Dedifferentiated amniotic fluid mesenchymal stem cell (primary cell): ENCODE measurements at regions not wholly inside any gene's neighbourhood (a gene's known extent, or its start where the extent isn't known, plus 50 kb on each side); places are given as distances from the start of the nearest gene placed in this dataset.
A peak's percentile ranks its signal among the peaks of the same experiment; 100 is the strongest.

Source experiments
- DNase-seq: peaks from one replicate; pipeline ENCODE4 v3.0.0-alpha.2; 2016; ENCODE audit errors: extremely low spot score

DNA sequence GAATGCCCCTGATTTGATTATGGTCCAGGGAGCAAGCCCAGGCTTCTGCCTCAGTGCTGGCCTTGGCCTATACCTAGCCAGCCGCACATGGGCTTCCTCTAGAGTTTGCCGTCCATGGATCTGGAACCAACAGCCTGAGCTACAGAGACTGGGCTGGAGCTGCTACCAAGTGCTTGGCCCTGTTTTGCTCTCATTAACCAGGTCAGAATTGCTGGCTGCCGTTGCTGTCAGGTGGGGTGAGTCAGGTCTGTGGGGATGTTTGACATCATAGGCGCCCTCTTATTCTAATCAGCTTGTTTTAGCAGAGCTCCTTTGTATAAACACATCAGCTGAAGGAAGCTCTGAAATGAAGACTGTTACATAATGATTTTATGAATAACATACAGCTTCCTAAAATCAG is 83.1 kb upstream of the PHACTR2 start:
- DNase-seq: no peak

DNA sequence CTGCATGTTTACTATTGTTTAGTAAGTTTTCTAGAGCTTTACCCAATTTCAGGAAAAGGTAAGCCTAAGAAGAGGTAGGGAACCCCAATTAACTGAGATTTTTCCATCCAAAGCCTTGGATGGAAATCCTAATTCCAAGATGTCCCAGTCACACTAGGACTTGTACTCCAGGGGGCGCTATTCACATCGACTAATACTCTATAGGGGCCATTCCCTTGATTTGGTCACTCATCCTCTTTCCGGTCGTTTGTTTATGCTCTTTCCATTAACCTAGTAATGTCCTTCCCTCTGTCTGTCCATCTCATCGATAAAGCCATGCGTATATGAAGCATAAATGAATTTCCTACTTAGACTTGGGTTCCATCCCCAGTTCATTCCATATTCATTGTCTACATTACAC is 80.8 kb upstream of the FUCA2 start:
- no peak for DNase-seq

GRCh38 chr6:143591441-143591840 is 79.9 kb upstream of the FUCA2 start:
- no peak for DNase-seq

DNA sequence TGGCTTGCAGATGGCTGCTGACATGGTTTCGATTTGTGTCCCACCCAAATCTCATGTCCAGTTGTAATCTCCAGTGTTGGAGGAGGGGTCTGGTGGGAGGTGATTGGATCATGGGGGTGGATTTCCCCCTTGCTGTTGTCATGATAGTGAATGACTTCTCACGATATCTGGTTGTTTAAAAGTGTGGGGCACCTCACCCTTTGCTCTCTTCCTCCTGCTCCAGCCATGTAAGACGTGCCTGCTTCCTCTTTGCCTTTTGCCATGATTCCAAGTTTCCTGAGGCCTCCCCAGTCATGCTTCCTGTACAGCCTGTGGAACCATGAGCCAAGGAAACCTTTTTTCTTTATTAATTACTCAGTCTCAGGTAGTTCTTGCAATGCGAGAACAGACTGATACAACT is 77.6 kb upstream of the FUCA2 start:
- no peak for DNase-seq

DNA sequence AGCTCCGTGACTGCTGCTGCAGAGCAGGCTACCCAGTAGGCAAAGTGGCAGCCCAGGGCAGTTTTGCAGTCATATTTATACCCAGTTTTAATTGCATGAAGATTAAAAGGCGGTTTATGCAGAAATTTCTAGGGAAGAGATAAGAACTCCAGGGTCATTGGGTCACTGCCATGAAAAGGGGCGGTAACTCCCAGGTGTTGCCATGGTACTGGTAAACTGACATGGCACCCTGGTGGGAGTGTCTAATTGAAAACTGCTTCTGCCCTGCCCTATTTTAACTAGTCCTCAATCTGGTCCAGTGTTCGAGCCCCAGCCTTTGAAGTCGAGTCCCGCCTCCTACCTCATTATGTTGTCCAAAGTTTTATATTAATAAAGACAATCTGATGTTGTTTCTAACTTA is 75.0 kb upstream of the FUCA2 start:
- no peak for DNase-seq

DNA sequence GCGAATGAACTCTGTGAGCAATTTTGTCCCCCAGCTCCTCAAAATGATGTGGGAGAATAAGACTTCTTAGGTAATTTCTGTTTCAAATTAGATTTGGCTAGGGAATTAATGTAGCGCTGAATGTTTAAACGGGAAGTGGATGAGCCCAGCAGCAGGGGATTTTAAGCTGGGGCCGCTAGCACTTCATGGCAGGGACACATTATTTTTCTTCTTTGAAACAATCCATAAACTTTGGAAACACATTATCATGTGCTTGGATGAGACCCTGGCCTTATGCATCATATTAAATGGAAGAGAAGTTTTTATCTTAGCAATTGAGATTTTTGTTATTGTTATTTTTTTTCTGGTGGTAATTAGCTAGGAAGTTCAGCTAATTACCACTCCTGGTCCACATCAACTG is 74.2 kb upstream of the FUCA2 start:
- DNase-seq: no peak

- DNase-seq: no peak
These were observed 73.7 kb upstream of the FUCA2 start for GRCh38 chr6:143585241-143585640.

DNA sequence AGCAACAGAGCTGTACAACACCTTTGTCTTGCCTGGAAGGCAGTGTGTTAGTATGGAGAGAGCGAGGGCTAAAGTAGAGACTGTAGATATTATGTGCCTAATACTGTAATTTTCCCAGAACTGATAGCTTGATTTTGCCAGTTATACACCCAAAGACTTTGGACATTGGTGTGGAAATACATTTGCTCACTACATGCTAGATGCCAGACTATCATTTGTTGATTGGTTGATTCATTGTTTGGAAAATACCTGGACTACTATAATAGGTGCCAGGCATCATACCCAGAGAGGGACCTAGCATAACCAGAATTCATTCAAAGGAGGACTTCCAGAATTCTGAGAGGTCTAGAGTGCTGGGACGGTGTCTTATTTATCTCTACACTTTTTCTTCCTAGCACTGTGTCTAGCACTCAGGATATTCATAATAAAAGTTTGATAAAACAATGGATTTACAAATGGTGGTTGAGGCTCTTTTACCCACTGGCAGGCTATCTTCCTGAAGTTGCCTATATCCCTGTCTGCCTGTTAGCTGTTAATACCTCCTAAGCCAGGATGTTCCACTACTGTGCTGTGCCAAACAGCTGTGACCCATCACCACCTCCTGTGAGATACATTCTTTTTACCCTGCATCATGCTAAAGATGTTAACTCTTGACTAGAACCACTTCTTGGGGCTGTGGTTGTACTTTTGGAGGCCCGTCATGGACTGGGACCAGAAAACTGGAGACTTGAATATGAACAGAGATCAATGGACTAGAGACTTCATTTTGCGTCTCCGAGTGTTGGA is 72.2 kb upstream of the FUCA2 start:
- no peak for DNase-seq

DNA sequence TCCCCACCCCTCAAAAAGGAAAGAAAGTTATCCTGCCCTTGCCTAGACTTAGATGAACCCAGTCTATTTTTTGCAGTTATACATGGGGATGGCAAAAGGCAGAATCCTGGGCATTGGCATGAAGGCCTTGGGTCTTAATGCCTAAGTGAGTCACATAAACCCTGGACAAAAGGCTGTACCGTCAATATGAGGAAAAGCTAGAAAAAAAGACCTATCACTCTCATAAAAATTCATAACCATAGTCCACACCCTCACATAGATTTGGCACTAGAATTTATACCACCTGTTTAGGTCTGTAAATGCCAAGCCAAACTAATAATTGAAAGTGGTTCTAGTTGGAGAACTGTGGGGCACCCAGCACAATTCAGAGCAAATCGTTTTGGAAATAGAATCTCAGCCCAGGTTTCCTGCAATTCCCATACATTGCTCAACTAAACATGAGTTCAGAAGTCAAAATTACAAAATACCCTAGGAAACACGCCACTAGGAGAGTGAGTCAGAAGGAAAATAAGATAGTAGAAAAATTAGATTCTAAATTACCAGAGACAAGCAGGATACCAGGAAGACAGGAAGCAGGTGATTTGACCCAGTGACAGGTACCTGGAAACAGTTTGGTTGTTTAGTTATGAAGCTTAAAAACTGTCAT is 70.4 kb upstream of the FUCA2 start:
- DNase-seq: no peak

DNA sequence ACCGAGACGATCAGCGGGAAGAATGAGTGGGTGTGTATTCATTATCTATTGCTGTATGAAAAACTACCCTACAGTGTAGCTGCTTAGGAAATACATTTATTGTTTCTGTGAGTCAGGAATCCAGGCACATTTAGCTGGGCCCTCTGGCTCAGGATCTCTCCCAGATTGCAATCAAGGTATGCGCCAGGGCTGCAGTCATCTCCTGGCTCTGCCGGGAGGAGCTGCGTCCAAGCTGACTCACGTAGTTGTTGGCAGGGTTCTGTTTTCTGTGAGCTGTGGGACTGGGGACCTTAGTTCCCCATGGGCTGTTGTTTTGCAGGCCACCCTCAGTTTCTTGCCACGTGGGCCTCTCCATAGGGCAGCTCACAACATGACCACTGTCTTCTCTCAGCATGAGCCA is 68.2 kb upstream of the FUCA2 start:
- peak; percentile 58 for DNase-seq

DNA sequence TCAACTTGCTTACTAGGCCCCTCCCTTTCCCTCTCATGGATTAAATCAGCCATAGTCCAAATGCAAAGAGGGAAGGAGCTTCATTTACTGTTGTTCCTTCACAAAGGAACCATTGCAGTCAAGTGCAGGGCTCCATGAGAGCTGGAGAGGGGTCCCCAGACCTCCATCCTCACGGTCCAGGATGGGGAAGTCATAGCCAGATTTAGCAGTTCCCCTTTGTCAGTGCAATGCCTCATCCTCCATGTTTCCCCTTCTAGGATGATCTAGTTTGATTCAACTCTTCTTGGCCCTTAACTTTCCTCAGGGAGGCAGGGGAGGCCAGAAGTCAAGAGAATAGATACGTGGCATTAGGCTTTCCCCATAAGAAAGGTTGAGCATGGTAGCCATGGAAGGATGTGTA is 66.5 kb upstream of the FUCA2 start:
- DNase-seq: no peak

DNA sequence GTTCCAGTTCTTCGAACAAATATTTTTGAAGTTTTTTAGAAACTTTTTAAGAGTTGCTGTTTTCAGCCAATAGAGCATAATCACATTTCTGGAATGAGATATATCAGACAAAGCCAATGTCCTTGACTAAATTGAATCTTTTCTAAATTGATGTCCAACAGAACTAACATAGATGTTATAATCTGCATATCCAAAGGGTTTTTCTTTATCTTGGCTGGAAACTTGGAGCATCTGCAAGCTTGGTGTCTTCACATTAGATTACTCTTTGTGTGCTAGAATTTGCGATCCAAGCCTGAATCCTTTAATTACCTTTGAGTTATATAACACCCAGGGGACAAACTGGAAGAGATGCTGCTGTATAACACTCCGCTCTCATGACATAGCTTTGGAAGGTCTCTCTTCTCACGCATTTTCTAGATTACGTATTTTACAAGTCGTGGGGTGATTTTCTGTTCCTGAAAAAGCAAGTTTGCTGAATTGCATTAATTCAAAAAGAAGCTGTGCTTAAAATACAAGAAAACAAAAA is 64.4 kb upstream of the FUCA2 start:
- no peak for DNase-seq

DNA sequence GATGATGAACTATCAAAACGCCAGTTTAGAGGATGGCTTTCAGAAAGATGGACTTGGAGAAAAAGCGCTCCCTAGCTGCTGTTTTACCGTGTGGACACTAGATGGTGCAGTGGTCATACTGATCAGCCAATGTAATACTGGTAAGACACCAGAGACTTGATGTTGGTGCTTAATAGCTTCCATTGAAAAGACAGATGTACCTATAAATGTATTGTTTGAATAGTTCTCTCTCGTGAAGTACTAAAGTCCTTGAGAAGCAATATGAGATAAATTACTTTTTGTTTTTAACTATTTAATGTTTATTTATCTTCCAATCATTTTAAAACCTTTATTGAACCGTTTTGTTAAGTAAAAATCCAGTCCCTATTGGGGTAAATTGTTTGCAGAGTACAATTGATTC is 63.9 kb upstream of the FUCA2 start:
- peak; percentile 74 for DNase-seq

- no peak for DNase-seq
These were observed 58.8 kb upstream of the FUCA2 start for GRCh38 chr6:143570147-143570853.

DNA sequence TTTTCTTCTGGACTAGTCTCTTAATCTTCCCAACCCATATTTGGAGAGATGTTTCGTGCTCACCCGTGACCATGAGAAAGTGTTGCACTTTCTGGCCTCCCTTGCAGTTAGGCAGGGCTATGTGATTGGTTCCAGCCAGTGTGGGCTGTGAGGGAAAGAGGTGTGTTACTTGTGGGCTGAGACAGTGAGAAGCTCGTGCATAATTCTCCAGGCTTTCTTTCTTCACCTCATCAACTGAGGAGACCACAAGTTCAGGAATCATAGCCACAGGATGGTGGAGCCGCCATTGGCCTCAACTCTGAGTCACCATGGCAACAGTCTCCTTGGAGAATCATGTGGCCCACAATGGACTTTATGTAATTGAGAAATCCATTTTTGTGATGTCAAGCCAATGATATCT is 57.5 kb upstream of the FUCA2 start:
- DNase-seq: no peak

- DNase-seq: no peak
These were observed 53.0 kb upstream of the FUCA2 start for GRCh38 chr6:143564484-143565017.

DNA sequence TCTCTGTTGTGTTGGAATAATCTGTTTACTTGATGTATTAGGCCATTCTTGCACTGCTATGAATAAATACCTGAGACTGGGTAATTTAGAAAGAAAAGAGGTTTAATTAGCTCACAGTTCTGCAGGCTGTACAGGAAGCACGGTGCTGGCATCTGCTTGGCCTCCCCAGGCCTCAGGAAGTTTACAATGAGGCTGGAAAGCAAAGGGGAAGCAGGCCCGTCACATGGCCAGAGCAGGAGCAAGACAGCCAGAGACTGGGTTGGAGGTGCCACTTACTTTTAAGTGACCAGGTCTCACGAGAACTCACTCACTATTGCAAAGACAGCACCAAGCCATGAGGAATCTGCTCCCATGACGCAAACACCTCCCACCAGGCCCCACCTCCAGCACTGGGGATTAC is 50.6 kb upstream of the FUCA2 start:
- no peak for DNase-seq
